ENCODE measurements at regions not wholly inside any gene's neighbourhood (a gene's known extent, or its start where the extent isn't known, plus 50 kb on each side); places are given as distances from the start of the nearest gene placed in this dataset.

DNA sequence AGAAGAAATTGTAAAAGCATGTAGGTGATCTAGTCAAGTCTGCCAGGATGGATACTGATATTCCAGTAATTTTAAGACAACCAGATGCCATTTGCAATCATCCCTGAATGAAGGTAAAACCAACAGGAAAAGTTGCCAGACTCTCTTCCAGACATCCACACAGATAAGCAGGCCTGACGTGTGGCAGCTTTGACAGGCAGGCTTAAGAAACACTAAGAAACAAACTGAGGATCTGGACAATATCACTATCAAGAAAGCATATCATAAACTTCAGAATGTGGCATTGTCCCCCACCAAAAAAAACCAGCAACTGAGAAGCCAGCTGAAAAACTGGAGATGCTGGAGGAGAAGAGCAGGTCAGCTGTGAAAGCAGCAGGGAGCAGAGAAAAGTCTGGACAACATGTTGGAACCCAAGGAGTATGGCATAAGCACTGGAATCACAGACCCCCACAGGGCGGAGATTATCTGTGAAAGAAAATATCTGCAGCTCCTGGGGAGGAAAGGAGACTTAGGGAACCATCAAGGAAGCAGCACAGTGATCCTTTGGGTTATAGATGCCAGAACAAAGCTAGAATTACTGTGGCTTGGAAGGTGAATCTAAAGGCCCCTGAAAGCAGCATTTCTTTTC, 307.0 kb downstream of the CWC27 start:
- TF ChIP-seq, protein P1, sequence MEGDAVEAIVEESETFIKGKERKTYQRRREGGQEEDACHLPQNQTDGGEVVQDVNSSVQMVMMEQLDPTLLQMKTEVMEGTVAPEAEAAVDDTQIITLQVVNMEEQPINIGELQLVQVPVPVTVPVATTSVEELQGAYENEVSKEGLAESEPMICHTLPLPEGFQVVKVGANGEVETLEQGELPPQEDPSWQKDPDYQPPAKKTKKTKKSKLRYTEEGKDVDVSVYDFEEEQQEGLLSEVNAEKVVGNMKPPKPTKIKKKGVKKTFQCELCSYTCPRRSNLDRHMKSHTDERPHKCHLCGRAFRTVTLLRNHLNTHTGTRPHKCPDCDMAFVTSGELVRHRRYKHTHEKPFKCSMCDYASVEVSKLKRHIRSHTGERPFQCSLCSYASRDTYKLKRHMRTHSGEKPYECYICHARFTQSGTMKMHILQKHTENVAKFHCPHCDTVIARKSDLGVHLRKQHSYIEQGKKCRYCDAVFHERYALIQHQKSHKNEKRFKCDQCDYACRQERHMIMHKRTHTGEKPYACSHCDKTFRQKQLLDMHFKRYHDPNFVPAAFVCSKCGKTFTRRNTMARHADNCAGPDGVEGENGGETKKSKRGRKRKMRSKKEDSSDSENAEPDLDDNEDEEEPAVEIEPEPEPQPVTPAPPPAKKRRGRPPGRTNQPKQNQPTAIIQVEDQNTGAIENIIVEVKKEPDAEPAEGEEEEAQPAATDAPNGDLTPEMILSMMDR (conservative IDR thresholded peaks at IDR 0.05; ENCODE audit: low read length), result no peak
- no peak for TF ChIP-seq EZH2phosphoT487 (IDR thresholded peaks at IDR 0.05; ENCODE audit: borderline replicate concordance, low read depth, low read length)
